A673 (cell line): ENCODE measurements at regions not wholly inside any gene's neighbourhood (a gene's known extent, or its start where the extent isn't known, plus 50 kb on each side); places are given as distances from the start of the nearest gene placed in this dataset.

ENCODE experiments used
- CTCF ChIP-seq: fragments of 300-800, 200-600 bp; sonication (generic); conservative IDR thresholded peaks from 2 replicates; pipeline ENCODE4 v1.5.1; 2017; ENCODE audit warnings: low read depth, mild to moderate bottlenecking, antibody characterized with exemption, low read length, moderate library complexity, mixed read lengths
- EZH2 ChIP-seq: fragments of 200-600 bp; sonication (generic); IDR thresholded peaks from 2 replicates; pipeline ENCODE4 v1.6.1; 2017; ENCODE audit warnings: borderline replicate concordance, low read depth, mild to moderate bottlenecking, mixed read lengths, antibody characterized with exemption, low read length; ENCODE audit not compliant: poor library complexity, severe bottlenecking

- TF ChIP-seq CTCF: no peak
- no peak for TF ChIP-seq EZH2
Measured at GRCh38 chr2:225231900-225232299, 167.6 kb upstream of the NYAP2 start.
